IMR-90 (cell line): ENCODE measurements at regions not wholly inside any gene's neighbourhood (a gene's known extent, or its start where the extent isn't known, plus 50 kb on each side); places are given as distances from the start of the nearest gene placed in this dataset.
A peak's percentile ranks its signal among the peaks of the same experiment; 100 is the strongest.

Source experiments
- BHLHE40 ChIP-seq: fragments of 150-350 bp; IDR thresholded peaks from 2 replicates; pipeline ENCODE4 v1.6.1; 2016; ENCODE audit warnings: mild to moderate bottlenecking, low read depth, low read length
- CTCF ChIP-seq: conservative IDR thresholded peaks from 2 replicates; pipeline ENCODE4 v1.5.1; 2012; ENCODE audit warnings: mild to moderate bottlenecking, low read depth, low read length, improper control_type of control experiment
- MAFK ChIP-seq: IDR thresholded peaks from 2 replicates; pipeline ENCODE4 v1.6.1; 2012; ENCODE audit warnings: low read depth, low read length, improper control_type of control experiment
- RAD21 ChIP-seq: IDR thresholded peaks from 2 replicates; pipeline ENCODE4 v1.6.1; 2012; ENCODE audit warnings: low read length, improper control_type of control experiment
- RFX5 ChIP-seq: IDR thresholded peaks from 2 replicates; pipeline ENCODE4 v1.8.0; 2012; ENCODE audit warnings: low read depth, mild to moderate bottlenecking, low read length, moderate library complexity
- USF2 ChIP-seq: fragments of 150-350 bp; IDR thresholded peaks from 2 replicates; pipeline ENCODE4 v1.6.1; 2017; ENCODE audit warnings: mild to moderate bottlenecking, antibody characterized with exemption, low read length, low read depth

- TF ChIP-seq CTCF: 0 out of 2 replicates have a peak, but pooled peaks have one; percentile 13
- no peak for TF ChIP-seq MAFK
- no peak for TF ChIP-seq BHLHE40
- no peak for TF ChIP-seq RAD21
- no peak for TF ChIP-seq RFX5
- TF ChIP-seq USF2: no peak
Observed at GRCh38 chr9:13688990-13689600, 409.6 kb upstream of the MPDZ start.
